SKM-1 (cell line): ENCODE measurements at regions not wholly inside any gene's neighbourhood (a gene's known extent, or its start where the extent isn't known, plus 50 kb on each side); places are given as distances from the start of the nearest gene placed in this dataset.

ENCODE experiments used
- DNase-seq: peaks from one replicate; lab custom pipeline; 2025; ENCODE audit not compliant: unreplicated experiment; lab: John Stamatoyannopoulos, UW

- DNase-seq, result no peak
Observed at GRCh38 chr3:118262800-118263402, 771.7 kb downstream of the IGSF11 start.

GRCh38 chr3:118267588-118267987 is 767.1 kb downstream of the IGSF11 start:
- DNase-seq, result no peak

- DNase-seq, result no peak
Observed at GRCh38 chr3:118269537-118270125, 765.0 kb downstream of the IGSF11 start.

- DNase-seq, result no peak
Observed at GRCh38 chr3:118272991-118273390, 761.7 kb downstream of the IGSF11 start.

- DNase-seq, result no peak
Observed at GRCh38 chr3:118277814-118278213, 756.8 kb downstream of the IGSF11 start.

- DNase-seq, result no peak
Observed at GRCh38 chr3:118292841-118293240, 741.8 kb downstream of the IGSF11 start.

GRCh38 chr3:118298133-118298532 is 736.5 kb downstream of the IGSF11 start:
- DNase-seq, result no peak

GRCh38 chr3:118304557-118304956 is 730.1 kb downstream of the IGSF11 start:
- DNase-seq, result no peak

- DNase-seq, result no peak
Observed at GRCh38 chr3:118332699-118333098, 701.9 kb downstream of the IGSF11 start.

GRCh38 chr3:118337649-118338048 is 697.0 kb downstream of the IGSF11 start:
- DNase-seq, result no peak

GRCh38 chr3:118347396-118348168 is 687.1 kb downstream of the IGSF11 start:
- DNase-seq, result no peak

- no peak for DNase-seq
Observed at GRCh38 chr3:118348169-118348557, 686.5 kb downstream of the IGSF11 start.

GRCh38 chr3:118354556-118354955 is 680.1 kb downstream of the IGSF11 start:
- DNase-seq, result no peak

- no peak for DNase-seq
Observed at GRCh38 chr3:118369892-118370491, 664.7 kb downstream of the IGSF11 start.

- DNase-seq, result no peak
Observed at GRCh38 chr3:118380576-118380975, 654.1 kb downstream of the IGSF11 start.

- DNase-seq, result no peak
Observed at GRCh38 chr3:118396491-118396890, 638.2 kb downstream of the IGSF11 start.

GRCh38 chr3:118400086-118400485 is 634.6 kb downstream of the IGSF11 start:
- DNase-seq, result no peak

- no peak for DNase-seq
Observed at GRCh38 chr3:118400886-118401285, 633.8 kb downstream of the IGSF11 start.

- DNase-seq, result no peak
Observed at GRCh38 chr3:118401887-118402286, 632.8 kb downstream of the IGSF11 start.

- DNase-seq, result no peak
Observed at GRCh38 chr3:118402971-118403370, 631.7 kb downstream of the IGSF11 start.

- no peak for DNase-seq
Observed at GRCh38 chr3:118406562-118406961, 628.1 kb downstream of the IGSF11 start.

- no peak for DNase-seq
Observed at GRCh38 chr3:118408431-118408830, 626.2 kb downstream of the IGSF11 start.
